DOHH2 (cell line): ENCODE measurements at regions not wholly inside any gene's neighbourhood (a gene's known extent, or its start where the extent isn't known, plus 50 kb on each side); places are given as distances from the start of the nearest gene placed in this dataset.

ENCODE experiments used
- CTCF ChIP-seq: fragments of 200-600 bp; sonication (generic); IDR thresholded peaks from one replicate; pipeline ENCODE4 v1.5.1; 2014; ENCODE audit warnings: antibody characterized with exemption, mild to moderate bottlenecking, low read depth, low read length; ENCODE audit not compliant: poor library complexity, severe bottlenecking
- EZH2phosphoT487 ChIP-seq: fragments of 200-600 bp; sonication (generic); IDR thresholded peaks from 2 replicates; pipeline ENCODE4 v1.6.1; 2017; ENCODE audit warnings: borderline replicate concordance, mild to moderate bottlenecking, antibody characterized with exemption, low read length, moderate library complexity, mixed read lengths

DNA sequence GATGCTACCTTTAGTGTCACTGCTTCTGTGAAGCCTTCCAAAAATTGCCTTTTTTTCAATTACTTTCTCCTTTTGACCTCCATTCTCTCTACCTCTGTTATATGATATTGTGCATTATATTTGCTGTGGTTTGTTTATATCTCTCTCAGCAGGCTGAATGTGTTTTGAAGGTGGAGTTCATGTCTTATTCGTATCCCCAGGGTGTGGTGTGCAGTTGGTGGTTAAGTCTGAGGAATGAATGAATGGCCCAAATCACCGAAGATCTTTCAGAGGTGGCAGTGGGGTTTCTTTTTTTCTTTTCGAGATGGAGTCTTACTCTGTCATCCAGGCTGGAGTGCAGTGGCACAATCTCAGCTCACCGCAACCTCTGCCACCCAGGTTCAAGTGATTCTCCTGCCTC, 53.5 kb upstream of the MAP4K3 start:
- TF ChIP-seq CTCF (no peak), EZH2phosphoT487 (no peak)
